ENCODE measurements at regions not wholly inside any gene's neighbourhood (a gene's known extent, or its start where the extent isn't known, plus 50 kb on each side); places are given as distances from the start of the nearest gene placed in this dataset.

DNA sequence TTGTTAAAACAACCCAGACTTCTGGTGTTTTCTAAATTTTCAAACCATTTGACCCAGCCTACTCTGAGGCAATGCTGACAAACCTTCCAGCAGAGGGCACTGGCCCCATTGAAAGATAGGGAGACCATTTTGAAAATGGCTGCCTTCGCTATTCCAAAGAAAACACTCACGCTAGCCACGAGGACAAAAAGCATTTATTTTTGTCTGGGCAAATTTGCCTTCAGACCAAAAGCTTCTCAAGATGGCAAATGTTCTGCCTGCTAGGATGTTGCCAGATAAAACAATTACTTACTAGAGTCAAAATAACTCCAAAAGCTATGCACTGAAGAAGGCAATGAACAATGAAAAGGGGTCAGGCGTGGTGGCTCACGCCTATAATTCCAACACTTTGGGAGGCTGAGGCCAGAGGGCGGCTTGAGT lies 296.7 kb upstream of the IRX5 start:
- CTCF ChIA-PET: no interaction called here
- no TSS peak for BruUV-seq (replicated peaks)
- no peak for DNase-seq (ENCODE audit: low read depth, low spot score)
- no peaks in the 10 kb centered on the region for H3K27me3 ChIP-seq (ENCODE audit: control insufficient read depth, insufficient read depth, low read length)
- TF ChIP-seq TCF7L2 (IDR thresholded peaks at IDR 0.05; ENCODE audit: low read depth, low read length): no peak
- TF ChIP-seq, protein P1, sequence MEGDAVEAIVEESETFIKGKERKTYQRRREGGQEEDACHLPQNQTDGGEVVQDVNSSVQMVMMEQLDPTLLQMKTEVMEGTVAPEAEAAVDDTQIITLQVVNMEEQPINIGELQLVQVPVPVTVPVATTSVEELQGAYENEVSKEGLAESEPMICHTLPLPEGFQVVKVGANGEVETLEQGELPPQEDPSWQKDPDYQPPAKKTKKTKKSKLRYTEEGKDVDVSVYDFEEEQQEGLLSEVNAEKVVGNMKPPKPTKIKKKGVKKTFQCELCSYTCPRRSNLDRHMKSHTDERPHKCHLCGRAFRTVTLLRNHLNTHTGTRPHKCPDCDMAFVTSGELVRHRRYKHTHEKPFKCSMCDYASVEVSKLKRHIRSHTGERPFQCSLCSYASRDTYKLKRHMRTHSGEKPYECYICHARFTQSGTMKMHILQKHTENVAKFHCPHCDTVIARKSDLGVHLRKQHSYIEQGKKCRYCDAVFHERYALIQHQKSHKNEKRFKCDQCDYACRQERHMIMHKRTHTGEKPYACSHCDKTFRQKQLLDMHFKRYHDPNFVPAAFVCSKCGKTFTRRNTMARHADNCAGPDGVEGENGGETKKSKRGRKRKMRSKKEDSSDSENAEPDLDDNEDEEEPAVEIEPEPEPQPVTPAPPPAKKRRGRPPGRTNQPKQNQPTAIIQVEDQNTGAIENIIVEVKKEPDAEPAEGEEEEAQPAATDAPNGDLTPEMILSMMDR (IDR thresholded peaks at IDR 0.05): peak; percentile 53
- H3K27ac ChIP-seq (ENCODE audit: low read length): no peak overlapping the region
- H3K4me3 ChIP-seq (ENCODE audit: low read depth in 2 of 2, low read length in 2 of 2): no peak overlapping the region
- H3K36me3 ChIP-seq (ENCODE audit: control insufficient read depth, insufficient read depth, low read length): no peaks in the 10 kb centered on the region
- intact Hi-C loops (cut with micrococcal nuclease; ENCODE audit: unreplicated experiment): no loop called here
- in situ Hi-C loops (cut with HindIII; ENCODE audit: low pct_unique_long_range_greater_than_20kb, low sequenced_read_pairs): no loop called here
- POLR2A ChIA-PET: no interaction called here
- no peaks in the 10 kb centered on the region for H3K9me3 ChIP-seq (ENCODE audit: control insufficient read depth, insufficient read depth, low read depth, low read length)
- no peak for ATAC-seq
- H3K4me1 ChIP-seq (ENCODE audit: control insufficient read depth, insufficient read depth, low read length): no peaks in the 10 kb centered on the region

DNA sequence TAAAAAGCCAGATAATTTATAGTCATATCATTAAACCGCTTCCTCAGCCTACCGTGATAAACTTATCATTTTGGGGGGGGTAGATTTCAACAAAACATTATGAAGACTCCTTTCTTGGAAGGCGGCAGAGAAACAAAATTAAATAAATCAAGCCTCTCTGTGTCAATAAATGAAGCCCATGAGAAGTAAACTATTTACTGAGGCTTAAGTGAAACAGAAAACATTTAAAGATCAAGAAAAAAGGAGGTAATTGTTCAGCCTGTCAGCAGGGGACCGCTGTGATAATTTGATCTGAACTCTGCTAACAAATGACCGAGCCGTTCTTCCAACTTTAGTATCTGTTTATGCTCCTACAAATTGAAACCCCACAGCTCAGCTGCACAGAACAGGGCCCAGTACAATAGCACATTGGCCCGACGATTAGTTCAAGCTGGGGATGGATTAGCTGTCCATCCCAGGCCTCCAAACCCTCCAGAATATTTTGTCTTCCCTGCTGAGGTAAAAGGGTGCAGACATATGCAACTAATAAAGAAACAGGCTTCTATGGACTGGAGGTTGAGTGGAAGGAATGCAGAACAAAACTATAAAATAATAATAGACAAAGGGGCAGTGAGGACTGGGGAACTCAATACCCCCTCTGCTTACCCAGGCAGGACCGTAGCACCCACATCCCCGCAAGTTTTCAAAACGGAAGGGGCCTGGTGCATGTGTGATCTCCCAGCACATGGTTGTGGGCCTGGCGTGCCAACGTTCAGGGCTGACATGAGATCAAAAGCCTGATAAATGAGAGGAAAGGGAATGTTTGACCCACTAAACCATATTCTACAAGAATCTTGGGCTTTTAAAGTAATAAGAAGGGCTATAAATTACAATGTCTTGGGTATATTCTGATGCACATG lies 298.1 kb upstream of the IRX5 start:
- Histone ChIP-seq H3K27ac (ENCODE audit: low read length) (no peak overlapping the region), H3K36me3 (ENCODE audit: control insufficient read depth, insufficient read depth, low read length) (no peaks in the 10 kb centered on the region), H3K9me3 (ENCODE audit: control insufficient read depth, insufficient read depth, low read depth, low read length) (no peaks in the 10 kb centered on the region), H3K4me1 (ENCODE audit: control insufficient read depth, insufficient read depth, low read length) (no peaks in the 10 kb centered on the region), H3K27me3 (ENCODE audit: control insufficient read depth, insufficient read depth, low read length) (no peaks in the 10 kb centered on the region), H3K4me3 (ENCODE audit: low read depth in 2 of 2, low read length in 2 of 2) (no peak overlapping the region)
- DNase-seq (ENCODE audit: low read depth, low spot score) (no peak), ATAC-seq (no peak)
- CTCF ChIA-PET: no interaction called here
- intact Hi-C loops (cut with micrococcal nuclease; ENCODE audit: unreplicated experiment): no loop called here
- in situ Hi-C loops (cut with HindIII; ENCODE audit: low pct_unique_long_range_greater_than_20kb, low sequenced_read_pairs): no loop called here
- POLR2A ChIA-PET: interaction anchor here (0.5 kb wide), 1 partner anchor 27 kb away, joined by 3 read pairs; no protein-coding TSS in a partner anchor
- no peak for TF ChIP-seq SIN3A (IDR thresholded peaks at IDR 0.05; ENCODE audit: borderline replicate concordance, insufficient read depth, low read depth, low read length)
- TF ChIP-seq TCF7L2 (IDR thresholded peaks at IDR 0.05; ENCODE audit: low read depth, low read length): no peak
- TF ChIP-seq, protein P1 (IDR thresholded peaks at IDR 0.05): no peak
- TF ChIP-seq POLR2AphosphoS5 (IDR thresholded peaks at IDR 0.05; ENCODE audit: low read depth, low read length): no peak
- TF ChIP-seq REST (IDR thresholded peaks at IDR 0.05; ENCODE audit: insufficient read depth in 1 of 2, low read depth in 2 of 2, low read length in 1 of 2): no peak
- BruUV-seq (replicated peaks): no TSS peak
